Activated CD8-positive, alpha-beta memory T cell treated with anti-CD3 and anti-CD28 coated beads, Interleukin-2, amount 50 U/mL, for 48 hours (primary cell): ENCODE measurements at regions not wholly inside any gene's neighbourhood (a gene's known extent, or its start where the extent isn't known, plus 50 kb on each side); places are given as distances from the start of the nearest gene placed in this dataset.
"Not testable (repeated sequence)": the region's sequence is repeated elsewhere in the genome, so short reads cannot be mapped to it uniquely, and the experiment has no call there.

Source experiments
- DNase-seq: peaks from one replicate; pipeline ENCODE4 v3.0.0-alpha.2; 2020

DNA sequence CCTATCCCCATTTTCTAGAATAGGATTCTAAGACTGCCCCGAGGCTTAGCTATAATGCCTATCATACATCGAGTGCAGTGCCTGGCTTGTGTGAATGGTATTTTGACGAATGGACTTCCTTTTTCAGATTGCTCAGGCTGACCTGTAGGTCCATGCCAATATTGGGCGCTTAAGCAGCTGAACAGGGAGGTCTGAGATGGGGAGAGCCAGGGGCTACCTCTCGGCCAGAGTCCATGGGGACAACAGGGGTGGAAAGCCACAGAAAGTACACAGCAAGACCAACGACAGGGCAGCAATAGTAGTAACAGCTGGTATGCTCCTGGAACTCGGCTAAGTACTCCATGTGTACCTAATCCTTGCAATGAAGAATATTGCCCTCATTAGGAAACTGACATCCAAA lies 91.7 kb upstream of the WSCD1 start:
- no peak for DNase-seq

DNA sequence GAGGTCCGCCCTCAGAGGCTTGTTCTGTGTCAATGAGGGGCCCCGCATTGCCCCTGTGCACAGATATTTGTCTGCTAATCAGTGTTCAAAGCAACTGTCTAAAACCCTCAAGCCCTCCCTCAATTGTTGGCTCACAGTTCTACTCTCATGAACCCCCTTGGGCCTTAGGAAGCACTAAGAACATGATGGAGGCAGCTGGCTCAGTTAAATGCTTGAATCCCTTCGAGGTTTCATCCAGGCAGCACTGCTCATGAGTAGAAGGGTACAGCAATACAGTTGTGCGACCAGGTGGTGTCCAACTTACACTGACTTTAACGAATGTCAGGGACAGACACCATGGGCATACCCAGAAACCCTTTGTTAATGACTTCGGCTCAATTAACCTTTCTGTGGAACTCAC lies 89.2 kb upstream of the WSCD1 start:
- no peak for DNase-seq

DNA sequence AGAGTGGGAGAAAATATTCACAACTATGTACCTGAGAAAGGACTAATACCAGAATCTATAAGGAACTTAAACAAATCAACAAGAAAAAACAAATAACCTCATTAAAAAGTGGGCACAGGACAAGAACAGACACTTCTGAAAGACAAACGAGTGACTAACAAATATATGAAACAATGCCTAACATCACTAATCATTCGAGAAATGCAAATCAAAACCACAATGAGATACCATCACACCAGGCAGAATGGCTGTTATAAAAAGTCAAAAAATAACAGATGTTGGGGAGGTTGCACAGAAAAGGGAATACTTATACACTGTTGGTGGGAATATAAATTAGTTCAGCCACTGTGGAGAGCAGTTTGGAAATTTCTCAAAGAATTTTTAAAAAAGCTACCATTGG lies 83.5 kb upstream of the WSCD1 start:
- DNase-seq: no peak

DNA sequence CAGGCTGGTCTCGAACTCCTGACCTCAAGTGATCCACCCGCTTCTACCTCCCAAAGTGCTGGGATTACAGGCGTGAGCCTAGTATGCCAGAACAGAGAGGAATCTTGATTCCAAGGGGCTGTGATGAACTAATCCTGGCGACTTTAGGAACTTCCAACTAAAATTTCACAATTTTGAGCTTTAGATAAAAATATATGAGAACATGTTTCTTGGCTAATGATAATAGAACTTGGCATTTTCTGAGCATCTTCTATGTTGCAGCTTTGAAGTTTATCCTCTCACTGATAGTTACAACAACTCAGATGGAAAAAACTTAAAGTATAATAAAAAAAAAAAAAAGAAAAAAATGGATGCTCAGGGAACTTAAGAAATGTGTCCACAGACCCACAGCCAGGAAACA lies 69.8 kb upstream of the WSCD1 start:
- DNase-seq: no peak

DNA sequence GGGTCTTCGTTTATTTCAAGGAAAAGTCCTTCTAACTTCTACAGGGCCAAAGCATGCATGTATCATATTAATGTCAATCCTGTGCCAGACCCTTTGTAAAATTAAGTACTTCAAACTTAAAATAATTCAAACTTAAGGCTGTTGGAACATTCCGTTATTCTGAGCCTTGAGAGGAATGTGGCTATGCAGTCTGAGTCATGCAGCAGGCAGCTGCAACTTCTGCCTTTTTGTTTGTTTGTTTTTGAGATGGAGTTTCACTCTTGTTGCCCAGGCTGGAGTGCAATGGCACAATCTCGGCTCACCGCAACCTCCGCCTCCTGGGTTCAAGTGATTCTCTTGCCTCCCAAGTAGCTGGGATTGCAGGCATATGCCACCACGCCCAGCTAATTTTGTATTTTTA lies 67.0 kb upstream of the WSCD1 start:
- DNase-seq: not testable (repeated sequence)

DNA sequence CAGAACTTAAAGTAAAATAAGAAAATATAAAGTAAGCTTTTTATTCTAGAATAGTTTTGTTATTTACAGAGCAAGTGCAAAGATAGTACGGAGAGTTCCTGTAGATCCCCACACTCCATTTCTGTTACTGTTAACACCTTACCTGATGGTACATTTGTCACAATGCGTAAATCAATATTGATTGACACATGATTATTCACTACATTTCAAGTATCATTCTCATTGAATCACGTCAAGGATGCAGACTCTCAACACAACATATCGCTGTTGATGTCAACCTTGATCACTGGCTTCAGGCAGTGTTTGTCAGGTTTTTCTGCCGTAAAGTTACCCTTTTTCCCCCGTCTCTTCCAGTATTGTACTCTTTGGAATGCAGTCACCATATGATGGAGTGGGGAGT lies 64.2 kb upstream of the WSCD1 start:
- DNase-seq: no peak

DNA sequence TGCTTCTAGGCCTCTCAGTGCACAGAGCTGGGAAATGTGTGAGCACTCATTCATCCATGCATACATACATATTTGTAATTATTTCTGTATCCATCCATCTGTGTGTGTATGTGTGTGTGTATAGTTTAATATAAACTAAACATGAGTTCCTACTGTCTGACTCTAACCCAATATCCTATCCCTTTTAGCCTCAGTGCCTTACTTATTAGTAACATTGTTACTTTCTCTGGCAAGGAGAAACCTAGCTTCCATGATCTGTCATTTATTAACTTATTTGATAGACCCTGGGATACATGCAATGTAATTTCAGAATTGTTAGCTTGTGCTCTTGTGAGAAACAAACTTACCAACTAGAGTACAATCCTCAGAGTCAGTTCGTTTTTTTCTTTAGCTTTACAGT lies 59.0 kb upstream of the WSCD1 start:
- DNase-seq: no peak

DNA sequence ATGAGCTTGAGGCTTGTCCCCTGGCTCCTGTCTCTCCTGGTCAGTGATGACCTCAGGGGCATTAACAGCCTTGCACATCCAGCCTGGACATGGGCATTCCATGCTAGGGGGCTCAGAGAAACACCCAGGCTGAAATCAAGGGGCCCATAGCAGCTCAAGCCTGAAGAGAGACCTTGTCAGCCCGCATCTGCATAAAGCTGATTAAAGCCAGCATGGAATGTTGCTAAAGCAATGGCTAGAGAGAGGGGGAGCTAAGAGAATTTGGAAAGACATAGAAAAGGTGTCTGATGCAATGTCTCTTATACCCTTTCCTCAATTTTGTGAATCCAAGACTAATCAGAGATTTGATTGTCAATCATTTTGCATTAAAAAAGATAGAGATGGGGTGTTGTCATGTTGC lies 51.4 kb upstream of the WSCD1 start:
- no peak for DNase-seq

DNA sequence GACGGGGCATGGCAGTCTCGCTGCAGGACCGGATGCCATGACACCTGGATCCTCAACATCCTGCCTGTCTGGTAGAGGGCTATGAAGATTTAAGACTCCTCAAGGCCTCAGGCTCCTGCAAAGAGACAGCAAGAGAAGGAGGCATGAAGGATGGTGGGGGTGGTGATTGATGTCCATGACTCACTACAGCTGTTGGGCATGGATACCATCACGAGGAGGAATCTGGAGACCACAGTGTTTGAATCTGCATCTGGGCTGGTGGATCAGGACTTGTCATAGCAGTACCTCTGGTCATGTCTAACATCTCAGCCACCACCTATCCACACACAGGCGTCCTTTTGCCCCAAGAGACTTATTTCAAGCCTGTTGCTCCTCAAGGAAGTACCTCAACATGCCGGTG lies 50.2 kb upstream of the WSCD1 start:
- DNase-seq: no peak

DNA sequence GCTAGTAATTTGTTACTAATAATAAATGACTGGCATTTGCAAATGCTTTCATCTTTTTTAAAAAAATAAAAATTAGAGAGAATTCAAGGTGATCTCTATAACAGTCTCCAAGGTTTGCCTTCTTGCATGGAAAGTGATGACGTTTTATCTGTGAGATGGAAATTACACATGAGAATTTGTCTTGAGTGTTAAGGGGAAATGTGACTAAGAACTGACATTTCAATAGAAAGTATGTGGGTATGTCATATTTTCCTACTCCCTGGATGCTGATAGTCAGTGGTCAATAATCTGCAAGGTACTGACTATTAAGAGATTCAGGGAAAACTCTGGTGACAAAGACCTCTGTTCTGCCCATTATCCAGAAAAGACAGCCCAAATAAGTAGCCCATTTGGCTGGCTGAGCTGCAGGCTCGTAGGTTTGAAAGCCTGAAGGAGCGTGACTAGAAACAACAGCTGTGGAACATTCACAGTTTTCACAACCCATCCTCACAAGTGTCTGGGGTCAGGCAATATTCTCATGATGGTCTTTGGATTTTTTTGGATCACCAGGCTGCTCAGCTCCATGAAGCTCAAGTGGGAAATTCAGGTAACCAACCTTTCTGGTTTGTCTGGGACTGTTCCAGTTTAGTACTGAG lies 49.7 kb upstream of the WSCD1 start:
- DNase-seq: no peak
